Thyroid gland (tissue), 4 donors: ENCODE measurements at regions not wholly inside any gene's neighbourhood (a gene's known extent, or its start where the extent isn't known, plus 50 kb on each side); places are given as distances from the start of the nearest gene placed in this dataset.
"Not testable (repeated sequence)": the region's sequence is repeated elsewhere in the genome, so short reads cannot be mapped to it uniquely, and the experiment has no call there.

Experiments used
- POLR2A ChIP-seq, 2 donors: fragments of 450-650 bp; IDR thresholded peaks; one replicate each; pipeline ENCODE4 v1.6.1; 2017; ENCODE audit warnings: antibody characterized with exemption in 2 of 2, mild to moderate bottlenecking in 2 of 2, moderate library complexity in 1 of 2
- TF ChIP-seq, protein P1 (sequence below), 6 experiments: fragments of 200-600 bp in 3 of 6; fragments of 450-650 bp in 3 of 6; sonication (generic) in 3 of 6; IDR thresholded peaks; one replicate each; pipeline ENCODE4 v1.5.1; 2016 to 2019; ENCODE audit warnings: antibody characterized with exemption in 6 of 6, mild to moderate bottlenecking in 2 of 6, inconsistent platforms in 1 of 6, moderate library complexity in 1 of 6

DNA sequence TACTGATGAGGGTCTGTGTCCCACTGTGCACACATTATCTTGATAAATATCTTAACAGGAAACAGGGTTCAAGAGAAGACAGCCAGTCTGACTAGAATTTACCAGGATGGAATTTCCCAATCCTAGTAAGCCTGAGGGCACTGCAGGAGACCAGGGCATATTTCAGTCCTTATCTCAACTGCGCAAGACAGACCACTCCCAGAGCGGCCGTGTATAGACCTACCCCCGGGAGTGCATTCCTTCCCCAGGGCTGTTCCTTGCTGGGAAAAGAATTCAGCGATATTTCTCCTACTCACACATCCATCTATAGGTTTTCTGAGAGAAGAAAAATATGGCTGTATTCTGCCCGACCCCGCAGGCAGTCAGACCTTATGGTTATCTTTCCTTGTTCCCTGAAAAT lies 191.3 kb downstream of the DKK1 start:
- TF ChIP-seq, protein P1, sequence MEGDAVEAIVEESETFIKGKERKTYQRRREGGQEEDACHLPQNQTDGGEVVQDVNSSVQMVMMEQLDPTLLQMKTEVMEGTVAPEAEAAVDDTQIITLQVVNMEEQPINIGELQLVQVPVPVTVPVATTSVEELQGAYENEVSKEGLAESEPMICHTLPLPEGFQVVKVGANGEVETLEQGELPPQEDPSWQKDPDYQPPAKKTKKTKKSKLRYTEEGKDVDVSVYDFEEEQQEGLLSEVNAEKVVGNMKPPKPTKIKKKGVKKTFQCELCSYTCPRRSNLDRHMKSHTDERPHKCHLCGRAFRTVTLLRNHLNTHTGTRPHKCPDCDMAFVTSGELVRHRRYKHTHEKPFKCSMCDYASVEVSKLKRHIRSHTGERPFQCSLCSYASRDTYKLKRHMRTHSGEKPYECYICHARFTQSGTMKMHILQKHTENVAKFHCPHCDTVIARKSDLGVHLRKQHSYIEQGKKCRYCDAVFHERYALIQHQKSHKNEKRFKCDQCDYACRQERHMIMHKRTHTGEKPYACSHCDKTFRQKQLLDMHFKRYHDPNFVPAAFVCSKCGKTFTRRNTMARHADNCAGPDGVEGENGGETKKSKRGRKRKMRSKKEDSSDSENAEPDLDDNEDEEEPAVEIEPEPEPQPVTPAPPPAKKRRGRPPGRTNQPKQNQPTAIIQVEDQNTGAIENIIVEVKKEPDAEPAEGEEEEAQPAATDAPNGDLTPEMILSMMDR (IDR thresholded peaks at IDR 0.05) = not testable (repeated sequence)
- not testable (repeated sequence) for TF ChIP-seq POLR2A (IDR thresholded peaks at IDR 0.05)
